ENCODE measurements at regions not wholly inside any gene's neighbourhood (a gene's known extent, or its start where the extent isn't known, plus 50 kb on each side); places are given as distances from the start of the nearest gene placed in this dataset.

- Histone ChIP-seq H3K27ac (ENCODE audit: low read depth in 1 of 2, low read length in 2 of 2) (no peak overlapping the region), H3K9ac (ENCODE audit: insufficient read depth, low read length, poor library complexity, severe bottlenecking) (no peak overlapping the region), H3K4me1 (ENCODE audit: control insufficient read depth in 1 of 2, insufficient read depth in 2 of 2, low read length in 2 of 2) (no peaks in the 10 kb centered on the region), H4K20me1 (ENCODE audit: insufficient read depth, low read length) (no peaks in the 10 kb centered on the region), H3K36me3 (replicated peaks in 1 of 2; ENCODE audit: control insufficient read depth in 1 of 2, insufficient read depth in 2 of 2, low read length in 2 of 2) (no peaks in the 10 kb centered on the region), H3K4me2 (replicated peaks; ENCODE audit: extremely low read depth, low read length, poor library complexity, severe bottlenecking) (no peak overlapping the region), H3K27me3 (ENCODE audit: control insufficient read depth in 2 of 2, insufficient read depth in 2 of 2, low read length in 2 of 2) (no peaks in the 10 kb centered on the region), H2AFZ (ENCODE audit: insufficient read depth, low read depth, low read length, poor library complexity, severe bottlenecking) (no peak overlapping the region), H3K9me3 (replicated peaks in 1 of 2; ENCODE audit: control insufficient read depth in 1 of 2, insufficient read depth in 1 of 2, low read length in 2 of 2) (peaks cover 5 to 6% of the 10 kb centered on the region in 2 donors), H3K4me3 (replicated peaks in 1 of 3; ENCODE audit: low read depth in 2 of 3, low read length in 3 of 3) (no peak overlapping the region), H3K79me2 (ENCODE audit: insufficient read depth, low read length) (no peaks in the 10 kb centered on the region)
- no peak overlapping the region for H3K27ac Mint-ChIP-seq
- no peak overlapping the region for H3K4me3 Mint-ChIP-seq
- no peaks in the 10 kb centered on the region for H3K27me3 Mint-ChIP-seq (ENCODE audit: low read depth in 3 of 3)
- 67% methylated on average over 1 of the region's 3 CpGs for WGBS (ENCODE audit: insufficient coverage)
- intact Hi-C loops (cut with micrococcal nuclease), result no loop called here
- DNase-seq, result no peak
- no peaks in the 10 kb centered on the region for H3K4me1 Mint-ChIP-seq
- no peak for TF ChIP-seq CTCF (IDR thresholded peaks at IDR 0.05)
- H3K36me3 Mint-ChIP-seq, result no peaks in the 10 kb centered on the region
- H3K9me3 Mint-ChIP-seq, result peaks cover 0 to 9% (median 3%) of the 10 kb centered on the region in 7 donors
Measured at GRCh38 chr16:13391337-13391736, 489.9 kb downstream of the SHISA9 start.

- Mint-ChIP-seq H3K27ac (no peak overlapping the region), H3K27me3 (ENCODE audit: low read depth in 3 of 3) (no peaks in the 10 kb centered on the region), H3K4me1 (no peaks in the 10 kb centered on the region), H3K4me3 (no peak overlapping the region), H3K36me3 (no peaks in the 10 kb centered on the region), H3K9me3 (peaks cover 0 to 7% (median 2%) of the 10 kb centered on the region in 7 donors)
- H3K4me2 ChIP-seq (replicated peaks; ENCODE audit: extremely low read depth, low read length, poor library complexity, severe bottlenecking), result no peak overlapping the region
- no peak for TF ChIP-seq CTCF (IDR thresholded peaks at IDR 0.05)
- no peak overlapping the region for H3K9ac ChIP-seq (ENCODE audit: insufficient read depth, low read length, poor library complexity, severe bottlenecking)
- H3K36me3 ChIP-seq (replicated peaks in 1 of 2; ENCODE audit: control insufficient read depth in 1 of 2, insufficient read depth in 2 of 2, low read length in 2 of 2), result no peaks in the 10 kb centered on the region
- no peaks in the 10 kb centered on the region for H3K4me1 ChIP-seq (ENCODE audit: control insufficient read depth in 1 of 2, insufficient read depth in 2 of 2, low read length in 2 of 2)
- no peak overlapping the region for H2AFZ ChIP-seq (ENCODE audit: insufficient read depth, low read depth, low read length, poor library complexity, severe bottlenecking)
- no peak for DNase-seq
- 100% methylated on average over 2 of the region's 4 CpGs for WGBS (ENCODE audit: insufficient coverage)
- H4K20me1 ChIP-seq (ENCODE audit: insufficient read depth, low read length), result no peaks in the 10 kb centered on the region
- H3K9me3 ChIP-seq (replicated peaks in 1 of 2; ENCODE audit: control insufficient read depth in 1 of 2, insufficient read depth in 1 of 2, low read length in 2 of 2), result peaks cover under 1 to 3% of the 10 kb centered on the region in 2 donors
- no peak overlapping the region for H3K4me3 ChIP-seq (replicated peaks in 1 of 3; ENCODE audit: low read depth in 2 of 3, low read length in 3 of 3)
- intact Hi-C loops (cut with micrococcal nuclease), result no loop called here
- no peaks in the 10 kb centered on the region for H3K27me3 ChIP-seq (ENCODE audit: control insufficient read depth in 2 of 2, insufficient read depth in 2 of 2, low read length in 2 of 2)
- H3K27ac ChIP-seq (ENCODE audit: low read depth in 1 of 2, low read length in 2 of 2), result no peak overlapping the region
- no peaks in the 10 kb centered on the region for H3K79me2 ChIP-seq (ENCODE audit: insufficient read depth, low read length)
Measured at GRCh38 chr16:13392341-13392740, 490.9 kb downstream of the SHISA9 start.

Data from CD14-positive monocyte (primary cell).